ENCODE measurements at regions not wholly inside any gene's neighbourhood (a gene's known extent, or its start where the extent isn't known, plus 50 kb on each side); places are given as distances from the start of the nearest gene placed in this dataset.
"Not testable (repeated sequence)": the region's sequence is repeated elsewhere in the genome, so short reads cannot be mapped to it uniquely, and the experiment has no call there.

DNA sequence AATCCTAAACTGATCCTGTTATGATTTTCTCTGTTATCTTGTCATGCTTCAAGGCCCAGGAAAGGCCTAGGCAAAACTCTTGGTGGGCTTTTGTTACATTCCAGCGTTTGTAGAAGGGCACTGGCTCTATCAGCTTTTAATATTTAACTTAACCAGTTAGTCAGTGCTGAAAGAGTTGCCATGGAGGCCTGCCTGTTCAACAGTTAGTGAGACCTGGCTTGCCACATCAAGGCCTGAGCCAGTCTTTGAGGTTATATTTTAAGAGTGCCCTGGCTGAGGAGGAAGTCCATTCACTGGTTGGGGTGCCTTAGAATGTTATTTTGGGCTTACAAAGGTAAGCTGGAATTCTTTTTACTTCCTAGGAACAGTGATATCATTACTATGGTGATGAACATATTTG, 144.1 kb upstream of the NRG3 start:
- Histone ChIP-seq H3K9me3 (ENCODE audit: low read depth, low read length, poor library complexity, severe bottlenecking) (peaks cover 11% of the 10 kb centered on the region), H3K27me3 (replicated peaks; ENCODE audit: insufficient read depth, low read depth, low read length, poor library complexity) (no peaks in the 10 kb centered on the region), H3K27ac (ENCODE audit: low read depth, low read length, poor library complexity, severe bottlenecking) (no peak overlapping the region), H3K4me1 (ENCODE audit: insufficient read depth, low read length, poor library complexity, severe bottlenecking) (no peaks in the 10 kb centered on the region), H3K36me3 (ENCODE audit: insufficient read depth, low read length, poor library complexity, severe bottlenecking) (no peaks in the 10 kb centered on the region), H3K4me3 (ENCODE audit: low read depth, low read length, poor library complexity, severe bottlenecking) (no peak overlapping the region)
- no peak for TF ChIP-seq EZH2 (IDR thresholded peaks at IDR 0.05; ENCODE audit: borderline replicate concordance, low read depth, low read length, poor library complexity, severe bottlenecking)
- intact Hi-C loops (cut with micrococcal nuclease; ENCODE audit: unreplicated experiment), result no loop called here
- CTCF ChIA-PET, result no interaction called here
- DNase-seq (ENCODE audit: low spot score), result no peak
- POLR2A ChIA-PET (ENCODE audit: low non-redundant PET), result no interaction called here
- no TSS peak for BruUV-seq (replicated peaks)

DNA sequence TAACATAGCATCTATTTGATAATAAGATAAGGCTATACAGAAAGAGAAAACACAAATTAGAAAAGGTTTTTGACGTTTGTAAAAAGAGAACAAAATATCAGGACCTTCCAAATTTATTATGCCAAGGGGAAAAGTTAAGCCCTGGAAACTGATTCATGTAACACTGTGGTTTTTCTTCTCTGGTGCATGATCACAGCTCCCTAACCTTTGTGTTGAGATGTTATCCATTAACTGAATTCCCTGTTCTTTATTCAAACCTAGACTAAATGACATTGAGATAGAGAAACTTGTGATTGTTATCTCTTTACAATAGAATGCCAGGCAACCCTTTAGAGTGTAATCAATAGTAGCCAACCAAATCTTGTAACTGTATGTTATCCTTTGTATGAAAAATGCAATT, 141.5 kb upstream of the NRG3 start:
- Histone ChIP-seq H3K36me3 (ENCODE audit: insufficient read depth, low read length, poor library complexity, severe bottlenecking) (no peaks in the 10 kb centered on the region), H3K4me3 (ENCODE audit: low read depth, low read length, poor library complexity, severe bottlenecking) (no peak overlapping the region), H3K9me3 (ENCODE audit: low read depth, low read length, poor library complexity, severe bottlenecking) (peaks cover 11% of the 10 kb centered on the region), H3K27ac (ENCODE audit: low read depth, low read length, poor library complexity, severe bottlenecking) (no peak overlapping the region), H3K4me1 (ENCODE audit: insufficient read depth, low read length, poor library complexity, severe bottlenecking) (no peaks in the 10 kb centered on the region), H3K27me3 (replicated peaks; ENCODE audit: insufficient read depth, low read depth, low read length, poor library complexity) (no peaks in the 10 kb centered on the region)
- DNase-seq (ENCODE audit: low spot score), result no peak
- CTCF ChIA-PET, result no interaction called here
- BruUV-seq (replicated peaks), result no TSS peak
- POLR2A ChIA-PET (ENCODE audit: low non-redundant PET), result no interaction called here
- TF ChIP-seq, protein P1, sequence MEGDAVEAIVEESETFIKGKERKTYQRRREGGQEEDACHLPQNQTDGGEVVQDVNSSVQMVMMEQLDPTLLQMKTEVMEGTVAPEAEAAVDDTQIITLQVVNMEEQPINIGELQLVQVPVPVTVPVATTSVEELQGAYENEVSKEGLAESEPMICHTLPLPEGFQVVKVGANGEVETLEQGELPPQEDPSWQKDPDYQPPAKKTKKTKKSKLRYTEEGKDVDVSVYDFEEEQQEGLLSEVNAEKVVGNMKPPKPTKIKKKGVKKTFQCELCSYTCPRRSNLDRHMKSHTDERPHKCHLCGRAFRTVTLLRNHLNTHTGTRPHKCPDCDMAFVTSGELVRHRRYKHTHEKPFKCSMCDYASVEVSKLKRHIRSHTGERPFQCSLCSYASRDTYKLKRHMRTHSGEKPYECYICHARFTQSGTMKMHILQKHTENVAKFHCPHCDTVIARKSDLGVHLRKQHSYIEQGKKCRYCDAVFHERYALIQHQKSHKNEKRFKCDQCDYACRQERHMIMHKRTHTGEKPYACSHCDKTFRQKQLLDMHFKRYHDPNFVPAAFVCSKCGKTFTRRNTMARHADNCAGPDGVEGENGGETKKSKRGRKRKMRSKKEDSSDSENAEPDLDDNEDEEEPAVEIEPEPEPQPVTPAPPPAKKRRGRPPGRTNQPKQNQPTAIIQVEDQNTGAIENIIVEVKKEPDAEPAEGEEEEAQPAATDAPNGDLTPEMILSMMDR (conservative IDR thresholded peaks at IDR 0.05; ENCODE audit: low read depth, low read length), result no peak
- no peak for TF ChIP-seq EZH2 (IDR thresholded peaks at IDR 0.05; ENCODE audit: borderline replicate concordance, low read depth, low read length, poor library complexity, severe bottlenecking)
- intact Hi-C loops (cut with micrococcal nuclease; ENCODE audit: unreplicated experiment), result no loop called here

DNA sequence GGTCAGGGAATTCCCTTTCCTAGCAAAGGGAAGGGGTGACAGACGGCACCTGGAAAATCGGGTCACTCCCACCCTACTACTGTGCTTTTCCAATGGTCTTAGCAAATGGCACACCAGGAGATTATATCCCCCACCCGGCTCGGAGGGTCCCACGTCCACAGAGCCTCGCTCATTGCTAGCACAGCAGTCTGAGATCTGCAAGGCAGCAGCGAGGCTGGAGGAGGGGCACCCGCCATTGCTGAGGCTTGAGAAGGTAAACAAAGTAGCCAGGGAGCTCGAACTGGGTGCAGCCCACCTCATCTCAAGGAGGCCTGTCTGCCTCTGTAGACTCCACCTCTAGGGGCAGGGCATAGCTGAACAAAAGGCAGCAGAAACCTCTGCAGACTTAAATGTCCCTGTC, 139.8 kb upstream of the NRG3 start:
- H3K4me1 ChIP-seq (ENCODE audit: insufficient read depth, low read length, poor library complexity, severe bottlenecking); intact Hi-C loops (cut with micrococcal nuclease; ENCODE audit: unreplicated experiment); H3K36me3 ChIP-seq (ENCODE audit: insufficient read depth, low read length, poor library complexity, severe bottlenecking); POLR2A ChIA-PET (ENCODE audit: low non-redundant PET); BruUV-seq (replicated peaks); H3K27me3 ChIP-seq (replicated peaks; ENCODE audit: insufficient read depth, low read depth, low read length, poor library complexity); H3K4me3 ChIP-seq (ENCODE audit: low read depth, low read length, poor library complexity, severe bottlenecking); H3K27ac ChIP-seq (ENCODE audit: low read depth, low read length, poor library complexity, severe bottlenecking); CTCF ChIA-PET; DNase-seq (ENCODE audit: low spot score): not testable (repeated sequence)
- peaks cover 11% of the 10 kb centered on the region for H3K9me3 ChIP-seq (ENCODE audit: low read depth, low read length, poor library complexity, severe bottlenecking)

DNA sequence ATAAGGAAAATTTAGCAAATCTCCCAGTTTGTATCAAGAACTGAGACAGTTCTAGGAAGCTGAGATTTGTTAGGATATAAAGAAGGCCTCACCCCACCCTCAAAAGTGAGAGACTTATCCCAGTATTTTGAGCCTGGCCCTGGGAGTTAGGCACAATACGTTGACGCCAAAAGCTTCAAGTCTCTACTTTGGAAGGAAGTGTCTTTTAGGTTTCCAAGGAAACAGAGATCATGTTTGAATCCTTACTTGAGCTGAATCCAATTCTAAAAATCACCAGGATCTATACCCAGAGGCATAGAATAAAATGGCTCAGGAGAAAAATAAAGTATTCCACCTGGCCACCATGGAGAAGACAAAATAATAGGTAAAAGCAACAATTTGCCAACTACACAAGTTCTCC, 115.9 kb upstream of the NRG3 start:
- BruUV-seq (replicated peaks), result no TSS peak
- H3K4me1 ChIP-seq (ENCODE audit: insufficient read depth, low read length, poor library complexity, severe bottlenecking), result no peaks in the 10 kb centered on the region
- peaks cover 22% of the 10 kb centered on the region for H3K9me3 ChIP-seq (ENCODE audit: low read depth, low read length, poor library complexity, severe bottlenecking)
- H3K27ac ChIP-seq (ENCODE audit: low read depth, low read length, poor library complexity, severe bottlenecking), result no peak overlapping the region
- no peak overlapping the region for H3K4me3 ChIP-seq (ENCODE audit: low read depth, low read length, poor library complexity, severe bottlenecking)
- no peaks in the 10 kb centered on the region for H3K36me3 ChIP-seq (ENCODE audit: insufficient read depth, low read length, poor library complexity, severe bottlenecking)
- POLR2A ChIA-PET (ENCODE audit: low non-redundant PET), result no interaction called here
- CTCF ChIA-PET, result no interaction called here
- no peak for DNase-seq (ENCODE audit: low spot score)
- no peak for TF ChIP-seq EZH2 (IDR thresholded peaks at IDR 0.05; ENCODE audit: borderline replicate concordance, low read depth, low read length, poor library complexity, severe bottlenecking)
- TF ChIP-seq, protein P1 (conservative IDR thresholded peaks at IDR 0.05; ENCODE audit: low read depth, low read length), result no peak
- H3K27me3 ChIP-seq (replicated peaks; ENCODE audit: insufficient read depth, low read depth, low read length, poor library complexity), result no peaks in the 10 kb centered on the region
- intact Hi-C loops (cut with micrococcal nuclease; ENCODE audit: unreplicated experiment), result no loop called here

Data from A673 (cell line).